ENCODE measurements at regions not wholly inside any gene's neighbourhood (a gene's known extent, or its start where the extent isn't known, plus 50 kb on each side); places are given as distances from the start of the nearest gene placed in this dataset.

- TF ChIP-seq FOXA1 (IDR thresholded peaks at IDR 0.05) (no peak), FOXM1 (IDR thresholded peaks at IDR 0.05; ENCODE audit: borderline replicate concordance) (no peak)
Measured at GRCh38 chr12:19035536-19035935, 94.0 kb upstream of the PLEKHA5 start.

Measured in HEK293T (cell line).